ENCODE measurements at regions not wholly inside any gene's neighbourhood (a gene's known extent, or its start where the extent isn't known, plus 50 kb on each side); places are given as distances from the start of the nearest gene placed in this dataset.

- no peak for TF ChIP-seq AEBP2 (tag by site-specific recombination; IDR thresholded peaks at IDR 0.05; ENCODE audit: borderline replicate concordance)
- TF ChIP-seq ZNF148 (tag by site-specific recombination; IDR thresholded peaks at IDR 0.05; ENCODE audit: borderline replicate concordance) = no peak
- TF ChIP-seq OSR2 (tag by site-specific recombination; IDR thresholded peaks at IDR 0.05) = no peak
- TF ChIP-seq ZNF37A (tag by site-specific recombination; IDR thresholded peaks at IDR 0.05) = no peak
- TF ChIP-seq ZNF423 (tag by site-specific recombination; IDR thresholded peaks at IDR 0.05) = no peak
- no peak for TF ChIP-seq SP2 (tag by site-specific recombination; IDR thresholded peaks at IDR 0.05)
Measured at GRCh38 chr22:49642331-49642730, 185.3 kb downstream of the BRD1 start (continued).

GRCh38 chr22:49641770-49642313 is 185.8 kb downstream of the BRD1 start:
- H3K27ac ChIP-seq (ENCODE audit: extremely low read depth, low read depth, low read length) = no peak overlapping the region
- H3K4me1 ChIP-seq (ENCODE audit: control insufficient read depth, insufficient read depth, low read length) = no peaks in the 10 kb centered on the region
- H3K4me3 ChIP-seq (ENCODE audit: low read depth, low read length) = no peak overlapping the region
- CTCF ChIA-PET = interaction anchor here (1.1 kb wide), 1 partner anchor 9 kb away, joined by 3 read pairs; no protein-coding TSS in a partner anchor
- no peak for TF ChIP-seq ZNF114 (tag by site-specific recombination; IDR thresholded peaks at IDR 0.05)
- no peak for TF ChIP-seq ZNF510 (tag by site-specific recombination; IDR thresholded peaks at IDR 0.05; ENCODE audit: insufficient replicate concordance)
- TF ChIP-seq ELK4 (IDR thresholded peaks at IDR 0.05; ENCODE audit: borderline replicate concordance, low read depth, low read length) = no peak
- no peak for TF ChIP-seq ZNF146 (tag by site-specific recombination; IDR thresholded peaks at IDR 0.05)
- TF ChIP-seq RBAK (tag by site-specific recombination; IDR thresholded peaks at IDR 0.05) = no peak
- no peak for TF ChIP-seq ZNF785 (tag by site-specific recombination; IDR thresholded peaks at IDR 0.05)
- TF ChIP-seq ZNF585B (tag by site-specific recombination; IDR thresholded peaks at IDR 0.05) = no peak
- no peak for TF ChIP-seq ZBTB49 (tag by site-specific recombination; IDR thresholded peaks at IDR 0.05; ENCODE audit: low read depth)
- no peak for TF ChIP-seq ZNF2 (tag by site-specific recombination; IDR thresholded peaks at IDR 0.05)
- TF ChIP-seq ZNF10 (tag by site-specific recombination; IDR thresholded peaks at IDR 0.05) = no peak
- TF ChIP-seq ZNF274 (IDR thresholded peaks at IDR 0.05; ENCODE audit: low read length) = no peak
- TF ChIP-seq ZNF274 (tag by site-specific recombination; IDR thresholded peaks at IDR 0.05; ENCODE audit: borderline replicate concordance) = no peak
- no peak for TF ChIP-seq ZNF18 (tag by site-specific recombination; IDR thresholded peaks at IDR 0.05)
- TF ChIP-seq ZNF704 (tag by site-specific recombination; IDR thresholded peaks at IDR 0.05) = no peak
- no peaks in the 10 kb centered on the region for H3K36me3 ChIP-seq (ENCODE audit: control insufficient read depth in 2 of 2, insufficient read depth in 1 of 2, low read length in 2 of 2)
- POLR2A ChIA-PET = no interaction called here
- no peaks in the 10 kb centered on the region for H3K9me3 ChIP-seq (ENCODE audit: control insufficient read depth, insufficient read depth, low read depth, low read length)
